HL-60 (cell line): ENCODE measurements at regions not wholly inside any gene's neighbourhood (a gene's known extent, or its start where the extent isn't known, plus 50 kb on each side); places are given as distances from the start of the nearest gene placed in this dataset.

Experiments used
- DNase-seq, 2 experiments: peaks; one replicate each; pipeline ENCODE4 v3.0.0-alpha.2; 2010 to 2020; ENCODE audit warnings: low read depth in 1 of 2, low spot score in 1 of 2
- H3K27ac ChIP-seq: fragments of 250-450 bp; sonication (Bioruptor Pico); replicated peaks from 2 replicates; pipeline ENCODE4 v1.5.1; 2020; ENCODE audit warnings: mild to moderate bottlenecking, moderate library complexity
- H3K27me3 ChIP-seq: fragments of 250-450 bp; sonication (Bioruptor Pico); 2 replicates; pipeline ENCODE4 v1.5.1; 2021; ENCODE audit warnings: mild to moderate bottlenecking, moderate library complexity; ENCODE audit not compliant: insufficient read depth, poor library complexity, severe bottlenecking
- H3K4me3 ChIP-seq: replicated peaks from 2 replicates; pipeline ENCODE4 v1.5.1; 2011; ENCODE audit warnings: mild to moderate bottlenecking, control low read depth, low read length; ENCODE audit not compliant: insufficient read depth
- CTCF ChIP-seq: IDR thresholded peaks from one replicate; pipeline ENCODE4 v1.5.1; 2011; ENCODE audit warnings: low read length, control low read depth, inconsistent platforms; ENCODE audit not compliant: insufficient read depth
- GABPA ChIP-seq: IDR thresholded peaks from 2 replicates; pipeline ENCODE4 v1.6.1; 2012; ENCODE audit warnings: low read depth
- POLR2AphosphoS5 ChIP-seq: IDR thresholded peaks from 2 replicates; pipeline ENCODE4 v1.6.1; 2012; ENCODE audit warnings: low read depth
- SPI1 ChIP-seq: IDR thresholded peaks from 2 replicates; pipeline ENCODE4 v1.6.1; 2012; ENCODE audit warnings: low read depth, mild to moderate bottlenecking, borderline replicate concordance
- TF ChIP-seq, protein P1 (sequence below): IDR thresholded peaks from 2 replicates; pipeline ENCODE4 v1.6.1; 2012; ENCODE audit warnings: low read depth; ENCODE audit not compliant: insufficient replicate concordance

GRCh38 chr16:6281994-6282393 lies 1050.7 kb upstream of the RBFOX1 start:
- DNase-seq: no peak
- H3K27ac ChIP-seq: no peak overlapping the region
- no peak for TF ChIP-seq GABPA
- TF ChIP-seq SPI1: no peak
- no peak for TF ChIP-seq POLR2AphosphoS5
- TF ChIP-seq CTCF: no peak
- TF ChIP-seq, protein P1, sequence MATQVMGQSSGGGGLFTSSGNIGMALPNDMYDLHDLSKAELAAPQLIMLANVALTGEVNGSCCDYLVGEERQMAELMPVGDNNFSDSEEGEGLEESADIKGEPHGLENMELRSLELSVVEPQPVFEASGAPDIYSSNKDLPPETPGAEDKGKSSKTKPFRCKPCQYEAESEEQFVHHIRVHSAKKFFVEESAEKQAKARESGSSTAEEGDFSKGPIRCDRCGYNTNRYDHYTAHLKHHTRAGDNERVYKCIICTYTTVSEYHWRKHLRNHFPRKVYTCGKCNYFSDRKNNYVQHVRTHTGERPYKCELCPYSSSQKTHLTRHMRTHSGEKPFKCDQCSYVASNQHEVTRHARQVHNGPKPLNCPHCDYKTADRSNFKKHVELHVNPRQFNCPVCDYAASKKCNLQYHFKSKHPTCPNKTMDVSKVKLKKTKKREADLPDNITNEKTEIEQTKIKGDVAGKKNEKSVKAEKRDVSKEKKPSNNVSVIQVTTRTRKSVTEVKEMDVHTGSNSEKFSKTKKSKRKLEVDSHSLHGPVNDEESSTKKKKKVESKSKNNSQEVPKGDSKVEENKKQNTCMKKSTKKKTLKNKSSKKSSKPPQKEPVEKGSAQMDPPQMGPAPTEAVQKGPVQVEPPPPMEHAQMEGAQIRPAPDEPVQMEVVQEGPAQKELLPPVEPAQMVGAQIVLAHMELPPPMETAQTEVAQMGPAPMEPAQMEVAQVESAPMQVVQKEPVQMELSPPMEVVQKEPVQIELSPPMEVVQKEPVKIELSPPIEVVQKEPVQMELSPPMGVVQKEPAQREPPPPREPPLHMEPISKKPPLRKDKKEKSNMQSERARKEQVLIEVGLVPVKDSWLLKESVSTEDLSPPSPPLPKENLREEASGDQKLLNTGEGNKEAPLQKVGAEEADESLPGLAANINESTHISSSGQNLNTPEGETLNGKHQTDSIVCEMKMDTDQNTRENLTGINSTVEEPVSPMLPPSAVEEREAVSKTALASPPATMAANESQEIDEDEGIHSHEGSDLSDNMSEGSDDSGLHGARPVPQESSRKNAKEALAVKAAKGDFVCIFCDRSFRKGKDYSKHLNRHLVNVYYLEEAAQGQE: no peak
- no peaks in the 10 kb centered on the region for H3K27me3 ChIP-seq
- H3K4me3 ChIP-seq: no peak overlapping the region

- no peak for DNase-seq
- no peak for TF ChIP-seq GABPA
- H3K27me3 ChIP-seq: no peaks in the 10 kb centered on the region
- no peak overlapping the region for H3K27ac ChIP-seq
- H3K4me3 ChIP-seq: no peak overlapping the region
Measured at GRCh38 chr16:6281274-6281673, 1051.4 kb upstream of the RBFOX1 start.

- TF ChIP-seq CTCF (no peak), POLR2AphosphoS5 (no peak), GABPA (no peak), SPI1 (no peak)
- TF ChIP-seq, protein P1: no peak
- Histone ChIP-seq H3K27ac (no peak overlapping the region), H3K4me3 (no peak overlapping the region), H3K27me3 (no peaks in the 10 kb centered on the region)
- no peak for DNase-seq
Measured at GRCh38 chr16:6280055-6280454, 1052.6 kb upstream of the RBFOX1 start.

GRCh38 chr16:6279286-6279685 lies 1053.4 kb upstream of the RBFOX1 start:
- no peak for DNase-seq
- Histone ChIP-seq H3K27me3 (no peaks in the 10 kb centered on the region), H3K4me3 (no peak overlapping the region), H3K27ac (no peak overlapping the region)
- no peak for TF ChIP-seq SPI1
- TF ChIP-seq GABPA: no peak
- TF ChIP-seq, protein P1: no peak
